Aorta (tissue), 5 donors: ENCODE measurements at regions not wholly inside any gene's neighbourhood (a gene's known extent, or its start where the extent isn't known, plus 50 kb on each side); places are given as distances from the start of the nearest gene placed in this dataset.

Experiments
- ATAC-seq: fragments of 200-7000 bp; cut with Tn5 transposase; one replicate; pipeline ENCODE4 v1.9.1; 2022; ENCODE audit warnings: moderate library complexity; ENCODE audit not compliant: low FRiP score
- DNase-seq, 2 donors: peaks; one replicate each; pipeline ENCODE4 v3.0.0-alpha.2; 2020
- H3K27ac ChIP-seq, 2 donors: one replicate each; pipeline ENCODE4 v1.5.1; 2013; ENCODE audit warnings: low read length in 2 of 2, mild to moderate bottlenecking in 2 of 2, moderate library complexity in 2 of 2, control low read depth in 1 of 2, inconsistent platforms in 1 of 2, low read depth in 1 of 2
- H3K27me3 ChIP-seq, 2 donors: one replicate each; pipeline ENCODE4 v1.6.1; 2013; ENCODE audit warnings: control low read depth in 1 of 2, low read length in 1 of 2, mild to moderate bottlenecking in 1 of 2, moderate library complexity in 1 of 2; ENCODE audit not compliant: insufficient read depth in 2 of 2, control insufficient read depth in 1 of 2
- H3K36me3 ChIP-seq, 2 donors: one replicate each; pipeline ENCODE4 v1.6.1; 2013; ENCODE audit warnings: control low read depth in 1 of 2, low read length in 1 of 2, mild to moderate bottlenecking in 1 of 2; ENCODE audit not compliant: insufficient read depth in 2 of 2, control insufficient read depth in 1 of 2
- H3K4me1 ChIP-seq, 2 donors: one replicate each; pipeline ENCODE4 v1.6.1; 2013; ENCODE audit warnings: low read length in 2 of 2, control low read depth in 1 of 2, mild to moderate bottlenecking in 1 of 2, moderate library complexity in 1 of 2; ENCODE audit not compliant: insufficient read depth in 2 of 2, control insufficient read depth in 1 of 2
- H3K4me3 ChIP-seq, 2 donors: one replicate each; pipeline ENCODE4 v1.5.1; 2013; ENCODE audit warnings: low read length in 2 of 2, control low read depth in 1 of 2, mild to moderate bottlenecking in 1 of 2
- H3K9me3 ChIP-seq: one replicate; pipeline ENCODE4 v1.6.1; 2013; ENCODE audit warnings: mild to moderate bottlenecking, low read length; ENCODE audit not compliant: control insufficient read depth
- WGBS, 2 donors: extraction: QIAGEN DNeasy Blood & Tissue Kit; methylation state at CpG; one replicate each; pipeline ENCODE4 v1.1.7; 2013; 5-methylcytosine and 5-hydroxymethylcytosine counted together
- intact Hi-C, 2 donors: fragments of 100-400 bp; cut with DNase I; formaldehyde crosslinking; loops; one replicate each; pipeline versions ENCODE4 v1.14.2 to v1.15.0; 2022
- donor health status: healthy with polysubstance abuse.
- donor health status: Bipolar disorder and iron deficiency.
- donor health status: DM: no; HTN: no; CAD: no.
- donor health status: DM: no; HTN: no; CAD: no.
- donor health status: DM: yes; HTN: yes; CAD: no.

- H3K27ac ChIP-seq, result no peak overlapping the region
- no peak overlapping the region for H3K4me3 ChIP-seq
- intact Hi-C loops, result no loop called here
- WGBS, 2 donors, result 90 to 97% methylated on average over 1 of the region's 1 CpG
- H3K36me3 ChIP-seq, result no peaks in the 10 kb centered on the region
- no peaks in the 10 kb centered on the region for H3K27me3 ChIP-seq
- DNase-seq (no peak), ATAC-seq (no peak)
- no peaks in the 10 kb centered on the region for H3K4me1 ChIP-seq
- H3K9me3 ChIP-seq, result no peaks in the 10 kb centered on the region
Measured at GRCh38 chrX:42530027-42530426, 247.9 kb downstream of the PPP1R2C start.

GRCh38 chrX:42524379-42524778 lies 253.6 kb downstream of the PPP1R2C start:
- DNase-seq (no peak), ATAC-seq (no peak)
- H3K27ac ChIP-seq, result no peak overlapping the region
- 73 to 87% methylated on average over 1 of the region's 1 CpG for WGBS, 2 donors
- no peaks in the 10 kb centered on the region for H3K9me3 ChIP-seq
- intact Hi-C loops, result no loop called here
- H3K27me3 ChIP-seq, result no peaks in the 10 kb centered on the region
- H3K36me3 ChIP-seq, result no peaks in the 10 kb centered on the region
- H3K4me1 ChIP-seq, result no peaks in the 10 kb centered on the region
- no peak overlapping the region for H3K4me3 ChIP-seq

- no peak overlapping the region for H3K4me3 ChIP-seq
- no peaks in the 10 kb centered on the region for H3K9me3 ChIP-seq
- intact Hi-C loops, result no loop called here
- H3K36me3 ChIP-seq, result no peaks in the 10 kb centered on the region
- no peak for ATAC-seq
- no peak for DNase-seq
- no peak overlapping the region for H3K27ac ChIP-seq
- H3K4me1 ChIP-seq, result no peaks in the 10 kb centered on the region
- WGBS, 2 donors, result 18 to 46% methylated on average over 1 of the region's 1 CpG
- no peaks in the 10 kb centered on the region for H3K27me3 ChIP-seq
Measured at GRCh38 chrX:42519666-42520231, 258.2 kb downstream of the PPP1R2C start.

DNA sequence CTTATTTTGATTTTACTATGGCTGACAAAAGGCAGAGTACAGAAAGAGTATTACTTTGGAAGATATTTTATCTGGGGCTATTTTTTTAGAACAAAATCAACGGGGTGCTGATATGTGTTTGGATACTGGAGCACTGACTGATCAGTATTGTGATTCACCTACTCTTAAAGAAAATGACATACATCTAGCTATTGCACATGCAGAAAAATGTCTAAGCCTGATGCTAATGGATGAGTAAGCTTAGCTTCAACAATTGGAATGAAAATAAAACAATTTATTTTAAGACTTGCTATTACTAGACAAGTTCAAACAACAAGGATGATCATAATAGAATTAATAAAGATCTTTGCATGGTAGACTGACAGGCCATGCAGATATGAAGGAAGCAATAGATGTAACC lies 262.0 kb downstream of the PPP1R2C start:
- Histone ChIP-seq H3K9me3 (no peaks in the 10 kb centered on the region), H3K27me3 (no peaks in the 10 kb centered on the region), H3K27ac (no peak overlapping the region), H3K4me3 (no peak overlapping the region), H3K4me1 (no peaks in the 10 kb centered on the region), H3K36me3 (no peaks in the 10 kb centered on the region)
- 50 to 63% methylated on average over 1 of the region's 1 CpG for WGBS, 2 donors
- intact Hi-C loops, result no loop called here
- no peak for ATAC-seq
- DNase-seq, result no peak

DNA sequence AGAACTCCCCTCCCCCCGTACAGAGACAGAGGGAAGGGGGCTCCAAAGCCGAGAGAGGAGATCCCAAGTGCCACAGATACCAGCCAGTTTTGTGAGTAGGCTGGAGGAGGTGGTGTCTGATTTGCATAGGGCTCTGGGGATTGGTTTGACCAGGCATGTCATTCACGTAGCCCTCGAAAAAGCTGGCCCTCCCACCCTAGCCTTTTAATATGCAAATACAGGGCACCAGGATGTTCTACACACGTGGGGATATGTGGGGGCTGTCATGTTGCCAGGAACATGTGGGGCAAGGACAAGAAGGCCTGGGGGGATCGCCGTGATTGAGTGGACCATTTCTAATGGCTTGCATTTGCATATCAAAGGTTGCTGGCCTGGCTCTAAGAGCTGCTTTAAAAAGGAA lies 272.9 kb downstream of the PPP1R2C start:
- Histone ChIP-seq H3K9me3 (no peaks in the 10 kb centered on the region), H3K27me3 (no peaks in the 10 kb centered on the region), H3K4me3 (no peak overlapping the region), H3K36me3 (no peaks in the 10 kb centered on the region), H3K27ac (no peak overlapping the region), H3K4me1 (no peaks in the 10 kb centered on the region)
- DNase-seq (no peak), ATAC-seq (no peak)
- 47 to 77% methylated on average over 7 of the region's 7 CpGs for WGBS, 2 donors
- intact Hi-C loops, result no loop called here

- Histone ChIP-seq H3K27me3 (no peaks in the 10 kb centered on the region), H3K36me3 (no peaks in the 10 kb centered on the region), H3K9me3 (no peaks in the 10 kb centered on the region), H3K27ac (no peak overlapping the region), H3K4me1 (no peaks in the 10 kb centered on the region), H3K4me3 (no peak overlapping the region)
- 77 to 96% methylated on average over 2 of the region's 2 CpGs for WGBS, 2 donors
- DNase-seq (no peak), ATAC-seq (no peak)
- intact Hi-C loops, result no loop called here
Measured at GRCh38 chrX:42499620-42500019, 278.3 kb downstream of the PPP1R2C start.

GRCh38 chrX:42497356-42497755 lies 280.6 kb downstream of the PPP1R2C start:
- Histone ChIP-seq H3K27me3 (no peaks in the 10 kb centered on the region), H3K27ac (no peak overlapping the region), H3K9me3 (no peaks in the 10 kb centered on the region), H3K36me3 (no peaks in the 10 kb centered on the region), H3K4me3 (no peak overlapping the region), H3K4me1 (no peaks in the 10 kb centered on the region)
- DNase-seq (no peak), ATAC-seq (no peak)
- intact Hi-C loops, result no loop called here
- WGBS, 2 donors, result 68 to 89% methylated on average over 4 of the region's 4 CpGs

DNA sequence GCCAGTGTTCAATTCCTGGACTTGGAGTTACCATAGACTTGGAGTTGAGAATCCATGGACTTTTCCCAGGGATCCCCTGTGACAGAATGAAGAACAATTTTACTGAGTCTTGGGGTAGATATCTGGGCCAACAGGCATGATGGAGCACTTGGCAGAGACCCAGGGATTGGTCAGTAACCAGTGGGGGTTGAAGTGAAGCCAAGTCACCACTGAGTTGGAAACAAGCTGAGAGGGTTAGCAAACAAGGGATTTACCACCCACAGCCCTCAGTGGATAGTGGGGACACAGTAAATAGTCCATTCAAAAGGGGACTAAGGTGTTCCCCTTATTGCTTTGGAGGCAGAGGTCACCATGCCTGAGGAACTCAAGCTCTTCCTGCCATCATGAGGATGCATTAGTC lies 281.7 kb downstream of the PPP1R2C start:
- Histone ChIP-seq H3K4me1 (no peaks in the 10 kb centered on the region), H3K36me3 (no peaks in the 10 kb centered on the region), H3K27me3 (no peaks in the 10 kb centered on the region), H3K4me3 (no peak overlapping the region), H3K9me3 (no peaks in the 10 kb centered on the region), H3K27ac (no peak overlapping the region)
- DNase-seq, result no peak
- ATAC-seq, result no peak
- intact Hi-C loops, result no loop called here

DNA sequence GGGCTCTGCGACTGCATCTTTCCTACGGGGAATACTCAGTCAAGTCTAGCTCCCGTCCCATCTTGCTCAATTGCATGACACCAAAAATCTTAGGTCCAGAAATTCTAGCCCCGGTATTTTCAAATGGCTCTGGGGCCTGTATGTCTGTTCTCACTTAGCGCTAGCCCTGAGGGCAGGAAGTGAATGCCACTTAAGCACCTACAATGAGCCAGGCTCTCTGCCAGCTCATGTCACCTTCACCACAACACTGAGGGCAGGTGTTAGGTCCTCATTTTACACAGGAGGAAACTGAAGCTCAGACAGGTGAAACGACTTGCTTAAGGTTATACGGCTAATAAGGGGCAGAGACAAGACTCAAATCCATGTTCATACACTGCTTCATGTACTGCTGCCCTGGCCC lies 282.8 kb downstream of the PPP1R2C start:
- no peaks in the 10 kb centered on the region for H3K9me3 ChIP-seq
- intact Hi-C loops, result no loop called here
- ATAC-seq (no peak), DNase-seq (no peak)
- no peaks in the 10 kb centered on the region for H3K4me1 ChIP-seq
- H3K27me3 ChIP-seq, result no peaks in the 10 kb centered on the region
- no peak overlapping the region for H3K4me3 ChIP-seq
- WGBS, 2 donors, result 84 to 96% methylated on average over 7 of the region's 7 CpGs
- no peak overlapping the region for H3K27ac ChIP-seq
- no peaks in the 10 kb centered on the region for H3K36me3 ChIP-seq
